K562 (cell line): ENCODE measurements at regions not wholly inside any gene's neighbourhood (a gene's known extent, or its start where the extent isn't known, plus 50 kb on each side); places are given as distances from the start of the nearest gene placed in this dataset.
A peak's percentile ranks its signal among the peaks of the same experiment; 100 is the strongest.

Experiments used
- ATAC-seq: fragments of 200-7000 bp; cut with Tn5 transposase; 3 replicates; pipeline ENCODE4 v1.9.1; 2020; ENCODE audit warnings: moderate library complexity
- BruUV-seq: library from RNA; stranded (reverse); fragments of 400-500 nt; replicated peaks from 2 replicates; lab custom pipeline; 2021; lab: Mats Ljungman, UMichigan
- CTCF ChIA-PET: fragments of 300-600 bp; formaldehyde crosslinking; extraction: SDS; loops from one replicate; lab custom pipeline; 2021; ENCODE audit warnings: low intra/inter-chr PET ratio; lab: Yijun Ruan, JAX
- POLR2A ChIA-PET: fragments of 300-600, 350-650 bp; sonication (Branson Sonifier 250); formaldehyde crosslinking; extraction: SDS; loops from one replicate; lab custom pipeline; 2021; ENCODE audit warnings: antibody characterized with exemption, inconsistent platforms; lab: Yijun Ruan, JAX
- DNase-seq, 4 experiments: peaks; one replicate each; pipeline versions ENCODE4 v3.0.0 to v3.0.0-alpha.2; 2011 to 2018; ENCODE audit warnings: low spot score in 3 of 4, mixed read lengths in 3 of 4; ENCODE audit errors: extremely low read depth in 1 of 4
- FAIRE-seq: peaks from 2 replicates; lab custom pipeline; 2011; peaks lifted over from hg19 to GRCh38; lab: Jason Lieb, UNC
- H2AFZ ChIP-seq: 2 replicates; pipeline ENCODE4 v1.6.0; 2011; ENCODE audit warnings: low read depth, low read length, control low read depth, inconsistent platforms
- H3K27ac ChIP-seq: fragments of 200-600 bp; 3 replicates; pipeline ENCODE4 v1.8.0; 2011; ENCODE audit warnings: low read depth, mild to moderate bottlenecking, control low read depth, inconsistent platforms, low read length, moderate library complexity, mixed read lengths; ENCODE audit errors: extremely low read depth
- H3K27me3 ChIP-seq, 2 experiments: fragments of 300-600 bp in 1 of 2; 2 replicates in 1 of 2; 3 replicates in 1 of 2; pipeline versions ENCODE4 v1.6.0 to v1.8.0; 2011; ENCODE audit warnings: inconsistent platforms in 2 of 2, low read length in 2 of 2, mild to moderate bottlenecking in 1 of 2, mixed read lengths in 1 of 2, moderate library complexity in 1 of 2; ENCODE audit not compliant: control insufficient read depth in 2 of 2, insufficient read depth in 2 of 2
- H3K36me3 ChIP-seq: fragments of 300-600 bp; 3 replicates; pipeline ENCODE4 v1.8.0; 2011; ENCODE audit warnings: mild to moderate bottlenecking, low read length, inconsistent platforms; ENCODE audit not compliant: control insufficient read depth, insufficient read depth
- H3K4me1 ChIP-seq, 2 experiments: fragments of 200-600 bp in 1 of 2; replicated peaks in 1 of 2; 2 replicates in 1 of 2; 3 replicates in 1 of 2; pipeline versions ENCODE4 v1.5.1 to v1.8.0; 2011; ENCODE audit warnings: inconsistent platforms in 2 of 2, low read length in 2 of 2, mild to moderate bottlenecking in 1 of 2, mixed read lengths in 1 of 2, moderate library complexity in 1 of 2; ENCODE audit not compliant: control insufficient read depth in 2 of 2, insufficient read depth in 2 of 2
- H3K4me2 ChIP-seq: 2 replicates; pipeline ENCODE4 v1.6.1; 2011; ENCODE audit warnings: low read length, control low read depth, inconsistent platforms, mixed read lengths; ENCODE audit not compliant: insufficient read depth
- H3K4me3 ChIP-seq: fragments of 200-600 bp; sonication (generic), shearing (Covaris generic); 2 replicates; pipeline ENCODE4 v1.5.1; 2016; ENCODE audit warnings: control low read depth, inconsistent platforms
- H3K79me2 ChIP-seq: fragments of 200-600 bp; 3 replicates; pipeline ENCODE4 v1.8.0; 2011; ENCODE audit warnings: low read length, inconsistent platforms; ENCODE audit not compliant: control insufficient read depth, insufficient read depth
- H3K9ac ChIP-seq, 2 experiments: 2 replicates each; pipeline versions ENCODE4 v1.6.0 to v1.6.1; 2011; ENCODE audit warnings: low read depth in 2 of 2, low read length in 2 of 2, control low read depth in 1 of 2, inconsistent platforms in 1 of 2, mild to moderate bottlenecking in 1 of 2, mixed read lengths in 1 of 2; ENCODE audit not compliant: insufficient read depth in 1 of 2
- H3K9me1 ChIP-seq: one replicate; pipeline ENCODE4 v1.6.0; 2011; ENCODE audit warnings: inconsistent platforms, mild to moderate bottlenecking, low read length, moderate library complexity; ENCODE audit not compliant: control insufficient read depth, insufficient read depth
- H3K9me3 ChIP-seq: replicated peaks from 2 replicates; pipeline ENCODE4 v1.5.1; 2011; ENCODE audit warnings: low read depth, low read length, inconsistent platforms; ENCODE audit not compliant: control insufficient read depth, insufficient read depth
- H4K20me1 ChIP-seq: replicated peaks from 2 replicates; pipeline ENCODE4 v1.6.1; 2011; ENCODE audit warnings: low read length, inconsistent platforms, mixed read lengths; ENCODE audit not compliant: control insufficient read depth, insufficient read depth
- ARID1B ChIP-seq: fragments of 450-650 bp; IDR thresholded peaks from 2 replicates; pipeline ENCODE4 v1.6.1; 2016; ENCODE audit warnings: antibody characterized with exemption, mild to moderate bottlenecking, inconsistent platforms
- BRD9 ChIP-seq: fragments of 450-650 bp; IDR thresholded peaks from 2 replicates; pipeline ENCODE4 v1.6.1; 2018; ENCODE audit warnings: low read depth; ENCODE audit not compliant: partially characterized antibody
- EHMT2 ChIP-seq: fragments of 450-650 bp; IDR thresholded peaks from 2 replicates; pipeline ENCODE4 v1.6.1; 2018; ENCODE audit warnings: antibody characterized with exemption
- MED1 ChIP-seq: sonication (generic); formaldehyde crosslinking; IDR thresholded peaks from 2 replicates; pipeline ENCODE4 v1.8.1; 2023; ENCODE audit warnings: missing genetic modification reagents, borderline replicate concordance
- SOX6 ChIP-seq: fragments of 450-650 bp; IDR thresholded peaks from 2 replicates; pipeline ENCODE4 v1.6.1; 2014; ENCODE audit warnings: mild to moderate bottlenecking
- TARDBP ChIP-seq: fragments of 450-650 bp; IDR thresholded peaks from 2 replicates; pipeline ENCODE4 v1.6.1; 2016
- ZKSCAN3 ChIP-seq: fragments of 250-450 bp; sonication (Bioruptor Pico); IDR thresholded peaks from 2 replicates; pipeline ENCODE4 v1.4.0; 2020
- WGBS: fragments of 100-300 bp; shearing (Covaris generic); methylation state at CpG from one replicate; pipeline ENCODE4 v1.1.6; 2016; ENCODE audit warnings: low coverage, mixed read lengths; ENCODE audit not compliant: insufficient coverage; ENCODE audit errors: missing lambda C conversion rate; 5-methylcytosine and 5-hydroxymethylcytosine counted together
- in situ Hi-C: fragments of 300-500 bp; cut with MboI; formaldehyde crosslinking; loops from 4 replicates; pipeline ENCODE4 v1.15.0; 2018; ENCODE audit warnings: inconsistent platforms, mixed read lengths
- intact Hi-C: fragments of 100-400 bp; cut with micrococcal nuclease; formaldehyde crosslinking; loops from 2 replicates; pipeline ENCODE4 v1.14.2; 2022
- TF ChIP-seq, protein P1 (sequence below): fragments of 450-650 bp; IDR thresholded peaks from 2 replicates; pipeline ENCODE4 v1.6.1; 2016; ENCODE audit warnings: low read depth, mild to moderate bottlenecking, moderate library complexity

DNA sequence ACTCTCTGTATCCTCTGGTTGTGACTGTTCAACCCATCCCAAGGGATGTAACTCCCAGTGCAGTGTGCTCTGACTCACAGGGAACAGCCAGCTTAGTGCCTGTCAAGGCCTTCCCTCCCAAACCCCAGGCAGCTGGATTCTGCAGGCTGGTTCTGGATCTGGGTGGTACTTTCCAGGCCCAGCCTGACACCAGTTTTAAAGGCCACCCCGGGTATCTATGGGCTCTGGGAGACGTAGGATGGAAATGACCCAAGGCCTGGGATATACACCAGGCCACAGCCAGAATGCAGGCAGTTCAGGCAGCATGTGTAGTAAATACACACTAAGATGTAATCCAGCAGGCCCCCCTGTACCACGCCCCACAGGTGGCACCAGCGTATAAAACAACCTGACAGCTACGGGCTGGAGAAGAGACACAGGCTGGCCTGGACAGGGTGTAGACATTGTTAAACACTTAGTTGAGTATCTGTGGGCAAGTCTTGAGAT lies 64.2 kb downstream of the SPINK2 start:
- H3K4me2 ChIP-seq = no peak overlapping the region
- ChIA-PET POLR2A (no interaction called here), CTCF (no interaction called here)
- peaks cover 22 to 49% of the 10 kb centered on the region in 2 experiments for H3K27me3 ChIP-seq
- intact Hi-C loops = no loop called here
- H3K9me1 ChIP-seq = no peaks in the 10 kb centered on the region
- peak; percentile 21; the same call in 2 of the 3 replicates for ATAC-seq
- H3K4me1 ChIP-seq = no peaks in the 10 kb centered on the region
- H3K36me3 ChIP-seq = no peaks in the 10 kb centered on the region
- H3K9me3 ChIP-seq = no peaks in the 10 kb centered on the region
- BruUV-seq = no TSS peak
- H3K4me3 ChIP-seq = no peak overlapping the region
- TF ChIP-seq ARID1B (no peak), TARDBP (no peak), MED1 (CRISPR knock-in tag) (no peak), EHMT2 (no peak), SOX6 (no peak), BRD9 (no peak), ZKSCAN3 (no peak)
- TF ChIP-seq, protein P1, sequence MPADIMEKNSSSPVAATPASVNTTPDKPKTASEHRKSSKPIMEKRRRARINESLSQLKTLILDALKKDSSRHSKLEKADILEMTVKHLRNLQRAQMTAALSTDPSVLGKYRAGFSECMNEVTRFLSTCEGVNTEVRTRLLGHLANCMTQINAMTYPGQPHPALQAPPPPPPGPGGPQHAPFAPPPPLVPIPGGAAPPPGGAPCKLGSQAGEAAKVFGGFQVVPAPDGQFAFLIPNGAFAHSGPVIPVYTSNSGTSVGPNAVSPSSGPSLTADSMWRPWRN = no peak
- DNase-seq = no peak
- in situ Hi-C loops = no loop called here
- H2AFZ ChIP-seq = no peak overlapping the region
- 5% methylated on average over 5 of the region's 5 CpGs for whole genome bisulfite sequencing
- H4K20me1 ChIP-seq = no peaks in the 10 kb centered on the region
- no peak overlapping the region for H3K9ac ChIP-seq
- FAIRE-seq = no peak
- no peaks in the 10 kb centered on the region for H3K79me2 ChIP-seq
- no peak overlapping the region for H3K27ac ChIP-seq
